GM23338 (cell line): ENCODE measurements at regions not wholly inside any gene's neighbourhood (a gene's known extent, or its start where the extent isn't known, plus 50 kb on each side); places are given as distances from the start of the nearest gene placed in this dataset.

ENCODE experiments used
- ATAC-seq: fragments of 200-7000 bp; cut with Tn5 transposase; 3 replicates; pipeline ENCODE4 v1.9.1; 2020
- DNase-seq: peaks from one replicate; pipeline ENCODE4 v3.0.0-alpha.2; 2015; ENCODE audit warnings: low spot score
- H2AFZ ChIP-seq: fragments of 200-600 bp; sonication (generic); 2 replicates; pipeline ENCODE4 v1.8.0; 2016; ENCODE audit warnings: antibody characterized with exemption, mild to moderate bottlenecking, moderate library complexity
- H3F3A ChIP-seq: fragments of 200-600 bp; sonication (generic); replicated peaks from 2 replicates; pipeline ENCODE4 v1.8.0; 2017; ENCODE audit warnings: antibody characterized with exemption, mixed run types, low read depth
- H3K27ac ChIP-seq: fragments of 200-600 bp; sonication (generic); 2 replicates; pipeline ENCODE4 v1.6.1; 2016; ENCODE audit warnings: low read depth
- H3K27me3 ChIP-seq: fragments of 200-600 bp; sonication (generic); 2 replicates; pipeline ENCODE4 v1.8.0; 2016; ENCODE audit warnings: mild to moderate bottlenecking, mixed run types, moderate library complexity; ENCODE audit not compliant: insufficient read depth
- H3K36me3 ChIP-seq: fragments of 200-600 bp; sonication (generic); 2 replicates; pipeline ENCODE4 v1.8.0; 2016; ENCODE audit warnings: mild to moderate bottlenecking; ENCODE audit not compliant: insufficient read depth
- H3K4me1 ChIP-seq: fragments of 200-600 bp; sonication (generic); 2 replicates; pipeline ENCODE4 v1.8.0; 2016; ENCODE audit warnings: mild to moderate bottlenecking, moderate library complexity; ENCODE audit not compliant: insufficient read depth
- H3K4me2 ChIP-seq: fragments of 200-600 bp; sonication (generic); 2 replicates; pipeline ENCODE4 v1.7.1; 2017; ENCODE audit warnings: mixed run types
- H3K4me3 ChIP-seq: fragments of 200-600 bp; sonication (generic); 2 replicates; pipeline ENCODE4 v1.6.1; 2016; ENCODE audit warnings: mixed run types
- H3K79me2 ChIP-seq: fragments of 200-600 bp; sonication (generic); replicated peaks from 2 replicates; pipeline ENCODE4 v1.8.0; 2017; ENCODE audit warnings: mild to moderate bottlenecking; ENCODE audit not compliant: insufficient read depth
- H3K9me2 ChIP-seq: fragments of 200-600 bp; sonication (generic); 2 replicates; pipeline ENCODE4 v1.8.0; 2017; ENCODE audit not compliant: insufficient read depth
- H4K20me1 ChIP-seq: fragments of 200-600 bp; sonication (generic); replicated peaks from 2 replicates; pipeline ENCODE4 v1.8.0; 2017; ENCODE audit warnings: mild to moderate bottlenecking; ENCODE audit not compliant: insufficient read depth
- H3K27ac Mint-ChIP-seq: 2 replicates; pipeline ENCODE4 v1.8.0; 2020; ENCODE audit warnings: inconsistent platforms, mild to moderate bottlenecking, moderate library complexity, mixed read lengths
- H3K27me3 Mint-ChIP-seq: 3 replicates; pipeline ENCODE4 v1.8.0; 2022; ENCODE audit warnings: low read depth, mild to moderate bottlenecking, moderate library complexity, mixed read lengths, inconsistent platforms; ENCODE audit not compliant: insufficient read depth, poor library complexity
- H3K36me3 Mint-ChIP-seq: 3 replicates; pipeline ENCODE4 v1.8.0; 2021; ENCODE audit warnings: low read depth, mild to moderate bottlenecking, inconsistent platforms, moderate library complexity, mixed read lengths
- H3K4me1 Mint-ChIP-seq: 3 replicates; pipeline ENCODE4 v1.8.0; 2020; ENCODE audit warnings: mild to moderate bottlenecking, inconsistent platforms, mixed read lengths
- H3K4me3 Mint-ChIP-seq: 3 replicates; pipeline ENCODE4 v1.8.0; 2021; ENCODE audit warnings: moderate library complexity, mild to moderate bottlenecking, inconsistent platforms, mixed read lengths
- H3K9me3 Mint-ChIP-seq: 3 replicates; pipeline ENCODE4 v1.8.0; 2020; ENCODE audit warnings: moderate library complexity, mild to moderate bottlenecking, inconsistent platforms, mixed read lengths
- ETS1 ChIP-seq: IDR thresholded peaks from 2 replicates; pipeline ENCODE4 v1.6.1; 2016; ENCODE audit warnings: antibody characterized with exemption
- EZH2 ChIP-seq: fragments of 200-600 bp; sonication (generic); IDR thresholded peaks from one replicate; pipeline ENCODE4 v1.8.0; 2017; ENCODE audit warnings: antibody characterized with exemption, mild to moderate bottlenecking, low read depth; ENCODE audit not compliant: unreplicated experiment
- JUNB ChIP-seq: IDR thresholded peaks from one replicate; pipeline ENCODE4 v1.6.1; 2016; ENCODE audit warnings: antibody characterized with exemption; ENCODE audit not compliant: unreplicated experiment
- POLR2AphosphoS5 ChIP-seq: IDR thresholded peaks from 2 replicates; pipeline ENCODE4 v1.6.1; 2016; ENCODE audit warnings: antibody characterized with exemption, low read depth
- ZNF114 ChIP-seq: fragments of 250-450 bp; sonication (Bioruptor Pico); IDR thresholded peaks from 2 replicates; pipeline ENCODE4 v1.5.0; 2020; ENCODE audit warnings: mild to moderate bottlenecking, moderate library complexity
- ZNF462 ChIP-seq: fragments of 250-450 bp; sonication (Bioruptor Pico); IDR thresholded peaks from 2 replicates; pipeline ENCODE4 v1.5.0; 2020; ENCODE audit warnings: mild to moderate bottlenecking, moderate library complexity

GRCh38 chr10:47092376-47092775, 181.1 kb downstream of the PTPN20 start (continued):
- TF ChIP-seq JUNB (no peak), ZNF114 (CRISPR knock-in tag) (no peak), ETS1 (no peak), ZNF462 (CRISPR knock-in tag) (no peak)

- Histone ChIP-seq H3K27ac (no peak overlapping the region), H4K20me1 (no peaks in the 10 kb centered on the region), H3K9me2 (peaks cover 11% of the 10 kb centered on the region; the same call in 1 of the 2 replicates), H3K36me3 (no peaks in the 10 kb centered on the region), H3K4me1 (no peaks in the 10 kb centered on the region), H3K4me3 (no peak overlapping the region), H3F3A (no peaks in the 10 kb centered on the region), H3K4me2 (no peak overlapping the region), H2AFZ (no peak overlapping the region), H3K79me2 (no peaks in the 10 kb centered on the region), H3K27me3 (no peaks in the 10 kb centered on the region)
- peaks cover under 1% of the 10 kb centered on the region; the same call in 1 of the 3 replicates for H3K4me1 Mint-ChIP-seq
- H3K27ac Mint-ChIP-seq: no peak overlapping the region
- no peak for ATAC-seq
- no peak overlapping the region for H3K4me3 Mint-ChIP-seq
- DNase-seq: no peak
- H3K27me3 Mint-ChIP-seq: peaks cover 3% of the 10 kb centered on the region
- peaks cover 17% of the 10 kb centered on the region for H3K9me3 Mint-ChIP-seq
- no peaks in the 10 kb centered on the region; the same call in 2 of the 3 replicates for H3K36me3 Mint-ChIP-seq
- TF ChIP-seq ZNF114 (CRISPR knock-in tag) (no peak), POLR2AphosphoS5 (no peak), EZH2 (no peak), ZNF462 (CRISPR knock-in tag) (no peak)
Measured at GRCh38 chr10:47092831-47093230, 181.6 kb downstream of the PTPN20 start.
